GM15510 (cell line): ENCODE measurements at regions not wholly inside any gene's neighbourhood (a gene's known extent, or its start where the extent isn't known, plus 50 kb on each side); places are given as distances from the start of the nearest gene placed in this dataset.

Experiments used
- POLR2A ChIP-seq: IDR thresholded peaks from 3 replicates; pipeline ENCODE4 v1.6.1; 2011; ENCODE audit warnings: borderline replicate concordance; ENCODE audit not compliant: insufficient read length; ENCODE audit errors: extremely low read depth

- no peak for TF ChIP-seq POLR2A
Measured at GRCh38 chr12:123043536-123044001, 63.1 kb downstream of the ARL6IP4 start.

GRCh38 chr12:123042833-123043232, 62.4 kb downstream of the ARL6IP4 start:
- no peak for TF ChIP-seq POLR2A

GRCh38 chr12:123041811-123042655, 61.6 kb downstream of the ARL6IP4 start:
- no peak for TF ChIP-seq POLR2A

- no peak for TF ChIP-seq POLR2A
Measured at GRCh38 chr12:123041042-123041531, 60.6 kb downstream of the ARL6IP4 start.

GRCh38 chr12:123040106-123040505, 59.6 kb downstream of the ARL6IP4 start:
- TF ChIP-seq POLR2A, result no peak

- no peak for TF ChIP-seq POLR2A
Measured at GRCh38 chr12:123038966-123039365, 58.5 kb downstream of the ARL6IP4 start.

- TF ChIP-seq POLR2A, result no peak
Measured at GRCh38 chr12:123038486-123038885, 58.0 kb downstream of the ARL6IP4 start.

GRCh38 chr12:123037791-123038190, 57.3 kb downstream of the ARL6IP4 start:
- TF ChIP-seq POLR2A, result no peak

GRCh38 chr12:123036466-123037285, 56.2 kb downstream of the ARL6IP4 start:
- TF ChIP-seq POLR2A, result no peak

- TF ChIP-seq POLR2A, result no peak
Measured at GRCh38 chr12:123035841-123036240, 55.4 kb downstream of the ARL6IP4 start.

- no peak for TF ChIP-seq POLR2A
Measured at GRCh38 chr12:123034865-123035264, 54.4 kb downstream of the ARL6IP4 start.

- TF ChIP-seq POLR2A, result no peak
Measured at GRCh38 chr12:123034022-123034541, 53.6 kb downstream of the ARL6IP4 start.

- TF ChIP-seq POLR2A, result no peak
Measured at GRCh38 chr12:123033392-123034021, 53.0 kb downstream of the ARL6IP4 start.

- no peak for TF ChIP-seq POLR2A
Measured at GRCh38 chr12:123032736-123033391, 52.4 kb downstream of the ARL6IP4 start.
